HG03354 (cell line): ENCODE measurements at regions not wholly inside any gene's neighbourhood (a gene's known extent, or its start where the extent isn't known, plus 50 kb on each side); places are given as distances from the start of the nearest gene placed in this dataset.
"Not testable (repeated sequence)": the region's sequence is repeated elsewhere in the genome, so short reads cannot be mapped to it uniquely, and the experiment has no call there.

Source experiments
- ATAC-seq: cut with Tn5 transposase; IDR thresholded peaks from one replicate; pipeline ENCODE4 v1.9.1; 2021; ENCODE audit warnings: mild to moderate bottlenecking; ENCODE audit not compliant: unreplicated experiment, poor library complexity, severe bottlenecking

DNA sequence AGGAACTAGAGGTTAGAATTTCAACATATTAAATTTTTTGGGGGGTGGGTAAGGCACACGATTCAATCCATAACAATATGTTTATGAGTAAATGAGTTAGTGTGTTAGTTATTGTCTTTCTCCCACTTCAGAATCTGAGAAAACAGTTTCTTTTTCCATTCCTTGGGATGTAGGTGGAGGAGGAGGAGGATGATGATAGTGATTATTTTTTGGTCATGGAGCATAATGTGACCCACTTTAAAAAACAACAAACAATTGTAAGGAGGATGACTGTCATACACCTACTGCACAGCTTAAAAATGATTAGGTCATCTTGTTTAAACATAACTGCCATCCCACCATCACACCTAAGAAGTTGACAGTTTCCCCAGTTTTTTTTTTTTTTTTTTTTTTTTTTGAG lies 148.7 kb downstream of the CDRT15L2 start:
- no peak for ATAC-seq

DNA sequence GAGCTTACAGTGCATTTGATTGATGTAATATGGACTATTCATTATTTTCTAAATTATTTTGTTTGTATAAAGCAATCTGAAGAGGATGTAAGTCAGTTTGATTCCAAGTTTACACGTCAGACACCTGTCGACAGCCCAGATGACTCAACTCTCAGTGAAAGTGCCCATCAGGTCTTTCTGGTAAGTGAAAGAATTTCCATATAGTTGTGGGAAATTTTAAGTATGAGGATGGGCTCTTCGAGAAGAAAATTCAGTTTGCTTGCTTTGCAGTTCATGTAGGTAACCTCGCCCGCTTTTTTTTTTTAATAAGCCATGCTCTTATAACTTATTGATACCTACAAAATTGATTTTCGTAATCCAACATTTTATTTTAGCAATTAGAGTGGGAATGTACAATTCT lies 151.6 kb downstream of the CDRT15L2 start:
- ATAC-seq: not testable (repeated sequence)

GRCh38 chr17:20733923-20734322 lies 154.4 kb downstream of the CDRT15L2 start:
- no peak for ATAC-seq

DNA sequence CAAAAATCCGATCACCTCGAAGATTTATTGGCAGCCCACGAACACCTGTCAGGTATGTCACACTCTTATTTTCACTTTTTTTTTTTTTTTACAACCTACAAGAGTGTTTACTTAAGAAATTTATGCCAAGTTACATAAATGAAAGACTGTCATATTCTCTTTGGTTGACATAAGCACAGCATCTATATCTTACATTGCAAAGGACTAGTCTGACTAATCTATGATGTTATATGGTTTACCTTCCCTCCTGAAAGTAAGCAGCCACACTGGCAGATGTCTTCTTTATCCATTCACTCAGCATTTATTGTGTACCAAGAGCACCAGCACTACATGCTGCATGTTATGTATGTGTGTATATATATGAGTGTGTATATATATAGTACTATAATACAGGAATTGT lies 156.3 kb downstream of the CDRT15L2 start:
- no peak for ATAC-seq

DNA sequence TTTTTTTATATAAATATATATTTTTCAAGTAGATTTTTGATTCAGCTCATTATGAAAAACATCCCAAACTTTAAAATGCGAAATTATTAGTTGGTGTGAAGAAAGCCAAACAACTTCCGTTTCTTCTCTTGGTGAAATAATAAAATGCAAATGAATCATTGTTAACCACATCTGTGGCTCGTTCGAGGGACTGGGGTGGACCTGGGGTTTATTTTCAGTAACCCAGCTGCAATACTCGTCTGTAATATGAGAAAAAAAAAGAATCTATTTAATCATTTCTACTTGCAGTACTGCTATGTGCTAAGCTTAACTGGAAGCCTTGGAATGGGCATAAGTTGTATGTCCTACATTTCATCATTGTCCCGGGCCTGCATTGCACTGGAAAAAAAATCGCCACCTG lies 158.1 kb downstream of the CDRT15L2 start:
- ATAC-seq: not testable (repeated sequence)

DNA sequence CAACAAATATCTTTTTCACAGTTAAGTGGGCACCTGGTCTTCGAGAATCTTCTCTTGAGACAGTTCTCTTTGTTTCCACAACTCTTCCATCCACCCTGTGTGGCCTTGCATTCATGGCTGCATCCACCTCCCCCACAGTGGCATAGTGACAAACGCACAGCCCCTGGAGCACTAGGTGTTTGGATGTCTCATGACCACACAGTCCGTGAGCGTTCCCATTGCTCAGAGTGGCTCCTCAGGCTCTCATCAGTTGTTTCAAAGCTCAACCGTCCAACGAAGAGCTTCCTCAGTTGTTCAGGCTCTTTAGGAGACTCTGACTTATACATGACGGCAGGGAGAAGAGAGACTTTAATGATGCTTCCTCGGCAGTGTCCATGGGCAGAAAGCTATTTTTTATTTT lies 191.6 kb downstream of the CDRT15L2 start:
- no peak for ATAC-seq

DNA sequence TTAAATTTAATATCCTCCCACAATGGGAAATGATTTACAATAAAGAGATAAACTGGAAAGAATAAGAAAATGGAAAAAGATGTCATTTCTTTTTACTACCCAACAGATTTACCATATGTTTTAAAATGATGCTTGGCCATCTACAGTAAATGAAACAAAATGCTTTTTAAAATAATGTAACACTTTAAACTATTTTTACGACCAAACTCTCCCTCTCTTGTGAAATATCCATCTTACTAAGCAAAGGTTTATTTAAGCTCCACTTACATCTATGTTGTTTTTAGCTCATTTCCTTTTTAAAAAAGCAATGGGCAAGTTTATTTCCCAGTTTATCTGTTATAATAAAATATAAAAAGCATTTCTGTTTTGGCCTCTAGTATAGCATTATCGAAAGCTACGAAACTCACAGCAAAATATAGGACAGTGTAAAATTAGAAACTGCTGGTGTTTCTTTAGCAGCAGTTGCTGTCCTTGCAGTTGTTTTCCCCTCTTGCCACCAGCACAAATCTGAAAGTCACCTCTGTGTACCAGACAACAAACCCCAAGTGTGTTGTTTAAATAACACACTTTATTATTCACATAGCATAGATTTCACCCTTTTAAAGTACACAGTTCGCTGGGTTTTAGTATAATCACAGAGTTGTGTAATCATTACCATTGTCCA lies 195.1 kb downstream of the CDRT15L2 start:
- no peak for ATAC-seq

DNA sequence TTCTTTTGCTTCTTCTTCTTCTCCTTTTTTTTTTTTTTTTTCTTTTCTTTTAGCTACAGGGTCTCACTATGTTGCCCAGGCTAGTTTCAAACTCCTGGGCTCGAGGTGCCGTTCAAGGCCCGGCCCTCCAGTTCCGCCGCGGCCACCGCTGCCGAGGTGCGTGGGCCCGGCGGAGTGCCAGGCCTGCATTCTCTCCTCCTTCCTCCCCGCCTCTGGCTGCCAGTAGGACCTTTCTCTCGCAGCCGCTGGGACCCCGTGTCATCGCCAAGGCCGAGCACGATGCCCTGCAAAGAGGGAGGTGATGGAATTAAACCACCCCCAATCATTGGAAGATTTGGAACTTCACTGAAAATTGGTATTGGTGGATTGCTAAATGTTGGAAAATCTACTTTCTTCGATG lies 195.8 kb downstream of the CDRT15L2 start:
- no peak for ATAC-seq

- no peak for ATAC-seq
Observed at GRCh38 chr17:20779521-20779920, 200.0 kb downstream of the CDRT15L2 start.

DNA sequence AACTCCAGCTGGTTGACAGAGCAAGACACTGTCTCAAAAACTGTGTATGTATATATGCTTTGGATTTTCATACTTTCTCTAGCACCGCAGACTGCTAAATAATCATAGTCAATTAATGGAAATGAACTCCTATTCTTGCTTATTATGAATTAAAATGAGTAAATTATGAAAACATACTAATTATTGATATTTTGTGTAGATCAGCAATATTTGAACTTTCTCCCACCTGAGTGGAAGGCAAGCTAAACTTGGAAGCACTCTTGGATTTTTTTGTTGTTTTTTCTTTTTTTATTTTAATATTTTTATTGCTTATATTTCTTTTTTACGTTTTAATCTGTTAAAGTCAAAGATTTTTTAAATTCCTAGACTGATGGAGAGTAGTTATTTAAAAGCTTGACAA lies 201.7 kb downstream of the CDRT15L2 start:
- ATAC-seq: no peak

GRCh38 chr17:20781869-20782268 lies 202.3 kb downstream of the CDRT15L2 start:
- ATAC-seq: not testable (repeated sequence)

DNA sequence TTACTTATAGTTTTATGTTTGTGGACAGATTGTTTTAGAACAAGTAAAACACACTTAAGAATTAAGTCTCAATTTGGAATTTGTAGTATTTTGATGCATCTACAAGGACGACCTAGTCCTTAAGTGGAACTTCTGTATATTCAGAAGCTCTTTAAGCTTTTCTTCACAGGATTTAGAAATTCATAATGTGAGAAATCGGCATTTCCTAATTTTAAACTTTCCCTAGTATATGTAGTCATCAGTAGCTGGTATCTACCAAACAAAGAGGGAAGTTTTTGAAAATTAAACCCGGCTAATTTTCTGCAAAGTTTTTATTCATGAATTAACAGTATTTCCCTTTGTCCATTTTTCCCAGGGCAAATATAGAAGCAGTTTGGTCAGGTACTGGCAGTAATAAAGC lies 203.6 kb downstream of the CDRT15L2 start:
- no peak for ATAC-seq

DNA sequence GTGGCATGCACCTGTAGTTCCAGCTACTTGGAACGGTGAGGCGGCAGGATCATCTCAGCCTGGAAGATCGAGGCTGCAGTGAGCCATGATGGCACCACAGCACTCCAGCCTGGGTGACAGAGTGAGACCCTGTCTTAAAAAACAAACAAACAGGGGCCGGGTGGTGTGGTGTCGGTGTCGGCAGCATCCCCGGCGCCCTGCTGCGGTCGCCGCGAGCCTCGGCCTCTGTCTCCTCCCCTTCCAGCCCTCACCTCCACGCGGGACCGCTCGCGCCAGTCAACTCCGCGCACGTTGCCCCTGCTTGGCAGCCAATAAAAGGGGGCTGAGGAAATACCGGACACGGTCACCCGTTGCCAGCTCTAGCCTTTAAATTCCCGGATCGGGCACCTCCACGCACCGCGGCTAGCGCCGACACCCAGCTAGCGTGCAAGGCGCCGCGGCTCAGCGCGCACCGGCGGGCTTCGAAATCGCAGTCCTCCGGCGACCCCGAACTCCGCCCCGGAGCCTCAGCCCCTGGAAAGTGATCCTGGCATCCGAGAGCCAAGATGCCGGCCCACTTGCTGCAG lies 204.7 kb downstream of the CDRT15L2 start:
- ATAC-seq: no peak

GRCh38 chr17:20787281-20787680 lies 207.8 kb downstream of the CDRT15L2 start:
- no peak for ATAC-seq

DNA sequence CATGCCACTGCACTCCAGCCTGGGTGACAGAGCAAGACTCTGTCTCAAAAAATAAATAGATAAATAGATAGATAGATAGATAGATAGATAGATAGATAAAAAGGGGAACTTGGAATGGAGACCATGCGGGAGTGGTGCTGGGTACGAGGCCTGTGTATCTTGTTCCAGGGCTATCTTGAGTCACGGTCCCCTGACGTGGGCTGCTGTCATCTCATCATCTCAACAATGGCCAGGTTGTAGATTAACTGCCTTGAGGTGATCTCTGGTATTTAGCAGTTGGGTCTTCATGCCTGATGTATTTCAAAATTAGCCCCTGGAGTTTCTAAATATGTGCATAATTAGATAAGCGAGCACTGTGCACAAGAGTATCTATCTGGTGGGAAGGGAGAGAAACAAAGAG lies 212.1 kb downstream of the CDRT15L2 start:
- no peak for ATAC-seq

DNA sequence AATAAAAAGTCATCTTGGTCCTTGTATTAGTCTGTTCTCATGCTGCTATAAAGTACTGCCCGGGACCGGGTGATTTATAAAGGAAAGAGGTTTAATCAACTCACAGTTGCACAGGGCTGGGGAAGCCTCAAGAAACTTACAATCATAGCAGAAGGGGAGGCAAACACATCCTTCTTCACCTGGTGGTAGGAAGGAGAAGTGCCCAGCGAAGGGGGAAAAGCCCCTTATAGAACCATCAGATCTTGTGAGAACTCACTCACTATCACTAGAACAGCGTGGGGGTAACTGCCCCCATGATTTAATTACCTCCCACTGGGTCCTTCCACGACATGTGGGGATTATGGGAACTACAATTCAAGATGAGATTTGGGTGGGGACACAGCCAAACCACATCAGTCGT lies 215.0 kb downstream of the CDRT15L2 start:
- ATAC-seq: not testable (repeated sequence)

- no peak for ATAC-seq
Observed at GRCh38 chr17:20797292-20797691, 217.8 kb downstream of the CDRT15L2 start.

DNA sequence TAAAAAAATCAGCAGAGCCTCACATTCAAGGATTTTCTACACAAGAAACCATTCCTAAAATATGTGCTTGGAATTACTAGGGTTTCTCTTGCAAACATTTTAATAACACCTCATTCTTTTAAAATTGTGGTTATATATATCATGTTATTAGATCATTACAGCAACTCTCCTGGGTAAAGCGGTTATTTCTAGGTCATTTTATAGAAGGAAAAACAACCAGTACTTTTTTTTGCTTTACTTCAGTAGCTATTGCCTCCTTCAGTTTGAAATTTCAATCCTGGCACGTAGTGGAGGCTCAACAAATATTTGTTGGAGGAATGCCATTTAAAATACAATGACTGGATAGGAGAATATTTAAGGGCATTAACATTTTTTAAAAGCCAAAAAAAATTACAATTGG lies 220.6 kb downstream of the CDRT15L2 start:
- no peak for ATAC-seq

DNA sequence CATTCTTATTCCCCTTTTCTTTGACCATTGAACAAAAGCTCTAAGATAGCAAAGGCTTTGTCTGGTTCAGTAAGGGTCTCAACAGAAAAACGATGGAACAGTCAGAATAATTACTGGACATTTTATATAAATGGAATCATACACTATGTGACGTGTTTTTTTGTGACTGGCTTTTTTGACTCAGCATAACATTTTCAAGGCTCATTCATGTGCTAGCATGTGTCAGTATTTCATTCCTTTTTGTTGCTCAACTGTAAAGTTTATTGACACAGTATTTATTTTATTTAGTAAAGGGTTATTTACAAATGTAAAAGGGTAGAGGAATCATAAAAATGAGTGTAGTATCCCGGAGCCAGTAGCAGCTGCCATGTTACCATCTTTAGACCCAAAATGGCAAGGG lies 226.2 kb downstream of the CDRT15L2 start:
- ATAC-seq: no peak

GRCh38 chr17:20807566-20807965 lies 228.0 kb downstream of the CDRT15L2 start:
- ATAC-seq: not testable (repeated sequence)

DNA sequence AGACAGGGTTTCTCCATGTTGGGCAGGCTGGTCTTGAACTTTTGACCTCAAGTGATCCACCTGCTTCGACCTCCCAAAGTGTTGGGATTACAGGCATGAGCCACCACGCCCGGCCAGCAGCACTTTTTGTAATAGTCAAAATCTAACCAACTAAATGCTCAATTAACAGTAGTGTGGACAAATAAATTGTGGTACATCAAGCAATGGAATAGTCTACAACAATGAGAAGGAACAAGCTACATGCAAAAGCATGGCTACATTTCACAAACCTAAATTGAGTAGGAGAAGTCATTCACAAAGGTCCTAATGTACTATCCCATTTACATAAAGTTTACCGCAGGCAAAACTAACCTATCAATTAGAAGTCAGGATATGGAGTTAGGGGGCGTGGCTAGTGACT lies 227.4 kb downstream of the USP22 start:
- ATAC-seq: not testable (repeated sequence)

- ATAC-seq: no peak
Observed at GRCh38 chr17:20823905-20824304, 218.9 kb downstream of the USP22 start.
